ENCODE measurements at regions not wholly inside any gene's neighbourhood (a gene's known extent, or its start where the extent isn't known, plus 50 kb on each side); places are given as distances from the start of the nearest gene placed in this dataset.

DNA sequence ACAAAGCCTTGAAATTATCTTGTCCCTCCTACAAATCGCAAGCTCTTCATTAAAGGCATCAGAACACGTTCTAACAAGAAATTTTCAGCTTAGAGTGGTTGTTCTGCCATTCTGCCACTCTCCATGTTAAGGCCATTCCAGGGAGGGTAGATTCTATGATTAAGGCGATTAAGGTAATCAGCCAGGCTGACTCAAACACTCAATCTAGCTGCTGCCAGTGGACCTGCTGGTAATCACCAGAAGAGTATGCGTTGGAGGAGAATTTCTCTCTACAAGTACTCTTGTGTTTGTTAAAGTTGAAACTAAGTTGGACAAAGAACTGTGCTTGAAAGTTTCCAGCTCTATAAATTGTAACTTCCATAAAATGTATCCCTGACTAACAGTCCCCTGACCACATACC, 149.2 kb upstream of the COL1A2 start:
- TF ChIP-seq LEF1 (IDR thresholded peaks at IDR 0.05; ENCODE audit: borderline replicate concordance) (no peak), ARNT (IDR thresholded peaks at IDR 0.05) (no peak), SUZ12 (IDR thresholded peaks at IDR 0.05) (no peak), BHLHE40 (IDR thresholded peaks at IDR 0.05; ENCODE audit: borderline replicate concordance) (no peak), FOXK2 (IDR thresholded peaks at IDR 0.05) (no peak), ZNF384 (IDR thresholded peaks at IDR 0.05) (no peak), ELF4 (IDR thresholded peaks at IDR 0.05) (no peak), SP1 (IDR thresholded peaks at IDR 0.05) (no peak), FOXA1 (IDR thresholded peaks at IDR 0.05) (no peak), FOXM1 (IDR thresholded peaks at IDR 0.05; ENCODE audit: borderline replicate concordance) (no peak)
